GM12864 (cell line): ENCODE measurements at regions not wholly inside any gene's neighbourhood (a gene's known extent, or its start where the extent isn't known, plus 50 kb on each side); places are given as distances from the start of the nearest gene placed in this dataset.

ENCODE experiments used
- DNase-seq: peaks from one replicate; pipeline ENCODE4 v3.0.0-alpha.2; 2011; ENCODE audit warnings: low read depth
- H3K4me3 ChIP-seq: 2 replicates; pipeline ENCODE4 v1.5.1; 2011; ENCODE audit warnings: mild to moderate bottlenecking, low read depth, low read length, control low read depth
- CTCF ChIP-seq: IDR thresholded peaks from 2 replicates; pipeline ENCODE4 v1.5.1; 2011; ENCODE audit warnings: low read depth, mild to moderate bottlenecking, moderate library complexity, low read length, control low read depth, inconsistent platforms; ENCODE audit errors: missing control alignments

GRCh38 chr6:145043926-145044500 is 691.3 kb downstream of the EPM2A start:
- no peak overlapping the region for H3K4me3 ChIP-seq
- DNase-seq, result no peak
- TF ChIP-seq CTCF, result no peak

DNA sequence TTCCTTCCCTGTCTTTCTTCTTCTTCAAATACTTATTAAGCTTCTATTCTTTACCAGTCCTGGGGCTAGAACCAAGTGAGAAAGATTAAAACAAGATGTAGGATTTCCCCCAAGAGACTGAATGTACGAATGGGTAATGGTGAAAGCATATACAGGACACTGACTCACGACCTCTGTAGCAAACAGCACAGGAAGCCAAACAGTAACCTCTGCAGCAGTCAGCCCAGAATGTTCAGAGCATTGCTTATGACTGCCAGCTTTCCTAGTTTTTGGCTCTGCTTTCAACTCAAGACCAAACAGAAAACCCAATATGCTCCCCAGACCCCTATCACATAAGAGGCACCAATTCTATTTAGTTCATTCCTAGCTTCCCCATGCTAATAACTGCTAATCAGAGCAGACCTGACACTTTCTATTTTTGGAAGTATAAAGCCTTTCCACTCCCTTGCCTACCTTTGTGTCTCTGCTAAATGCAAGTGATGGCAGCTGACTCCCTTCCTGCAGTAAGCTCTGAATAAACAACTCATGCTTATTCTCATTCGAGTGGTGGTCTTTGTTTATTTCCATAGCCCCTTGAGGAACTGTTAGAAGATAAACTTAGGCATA is 690.6 kb downstream of the EPM2A start:
- no peak overlapping the region for H3K4me3 ChIP-seq
- no peak for TF ChIP-seq CTCF
- no peak for DNase-seq

- DNase-seq, result no peak
- TF ChIP-seq CTCF, result no peak
- H3K4me3 ChIP-seq, result no peak overlapping the region
Measured at GRCh38 chr6:145045582-145045981, 689.7 kb downstream of the EPM2A start.

GRCh38 chr6:145047891-145048290 is 687.4 kb downstream of the EPM2A start:
- no peak overlapping the region for H3K4me3 ChIP-seq
- DNase-seq, result no peak
- TF ChIP-seq CTCF, result no peak

GRCh38 chr6:145051661-145052060 is 683.7 kb downstream of the EPM2A start:
- DNase-seq, result no peak
- no peak overlapping the region for H3K4me3 ChIP-seq
- no peak for TF ChIP-seq CTCF

- no peak for DNase-seq
- no peak for TF ChIP-seq CTCF
- H3K4me3 ChIP-seq, result no peak overlapping the region
Measured at GRCh38 chr6:145055567-145055966, 679.8 kb downstream of the EPM2A start.

DNA sequence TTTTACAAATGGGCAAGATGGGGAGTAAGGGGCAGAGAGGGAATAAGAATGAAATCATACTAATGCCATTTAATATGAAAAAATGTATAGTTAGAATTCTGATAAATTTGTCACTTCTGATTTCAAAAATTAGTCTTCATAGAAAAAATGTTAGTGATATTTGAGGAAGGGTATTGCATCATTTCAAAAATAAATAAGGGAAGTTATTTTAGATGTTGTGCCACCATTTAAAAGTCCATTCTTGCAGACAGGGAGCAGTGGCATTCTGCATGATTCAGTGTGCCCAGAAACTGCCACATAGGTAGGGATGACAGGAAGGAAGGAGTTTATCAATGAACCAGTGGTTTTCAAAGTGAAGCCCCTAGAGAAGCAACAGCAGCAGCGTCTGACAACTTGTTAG is 674.6 kb downstream of the EPM2A start:
- DNase-seq, result no peak
- TF ChIP-seq CTCF, result no peak
- no peak overlapping the region for H3K4me3 ChIP-seq
